Stimulated activated naive CD8-positive, alpha-beta T cell treated with anti-CD3 and anti-CD28 coated beads, Interleukin-15, Interleukin-2, amounts not matched to agents 100 ng/mL and 50 ng/mL, for 24 hours (primary cell): ENCODE measurements at regions not wholly inside any gene's neighbourhood (a gene's known extent, or its start where the extent isn't known, plus 50 kb on each side); places are given as distances from the start of the nearest gene placed in this dataset.
"Not testable (repeated sequence)": the region's sequence is repeated elsewhere in the genome, so short reads cannot be mapped to it uniquely, and the experiment has no call there.

Source experiments
- H3K27ac Mint-ChIP-seq: one replicate; pipeline ENCODE4 v1.8.0; 2021; ENCODE audit warnings: mild to moderate bottlenecking, mixed read lengths
- H3K27me3 Mint-ChIP-seq: one replicate; pipeline ENCODE4 v1.8.0; 2021; ENCODE audit warnings: mixed read lengths
- H3K36me3 Mint-ChIP-seq: one replicate; pipeline ENCODE4 v1.8.0; 2021; ENCODE audit warnings: low read depth, mixed read lengths
- H3K4me1 Mint-ChIP-seq: one replicate; pipeline ENCODE4 v1.8.0; 2021; ENCODE audit warnings: low read depth, mixed read lengths
- H3K4me3 Mint-ChIP-seq: one replicate; pipeline ENCODE4 v1.8.0; 2021; ENCODE audit warnings: mild to moderate bottlenecking, mixed read lengths
- H3K9me3 Mint-ChIP-seq: one replicate; pipeline ENCODE4 v1.8.0; 2021; ENCODE audit warnings: mixed read lengths

DNA sequence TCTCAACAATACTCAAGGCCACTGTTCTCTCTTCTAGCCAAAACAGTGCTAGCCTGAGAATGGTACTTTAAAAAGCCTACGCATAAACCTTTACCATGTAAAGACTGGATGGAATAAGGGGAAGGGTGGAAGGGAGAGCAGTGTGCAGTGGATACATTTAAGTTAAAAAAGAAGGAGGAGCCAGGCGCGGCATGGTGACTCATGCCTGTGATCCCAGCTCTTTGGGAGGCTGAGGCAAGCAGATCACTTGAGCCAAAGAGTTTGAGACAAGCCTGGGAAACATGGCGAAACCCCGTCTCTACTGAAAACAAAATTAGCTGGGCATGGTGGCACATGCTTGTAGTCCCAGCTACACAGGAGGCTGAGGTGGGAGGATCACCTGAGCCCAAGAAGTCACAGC lies 127.7 kb upstream of the KIF2A start:
- Mint-ChIP-seq H3K4me3 (no peak overlapping the region), H3K27ac (no peak overlapping the region), H3K9me3 (no peaks in the 10 kb centered on the region), H3K27me3 (peaks cover 41% of the 10 kb centered on the region), H3K36me3 (no peaks in the 10 kb centered on the region), H3K4me1 (no peaks in the 10 kb centered on the region)

DNA sequence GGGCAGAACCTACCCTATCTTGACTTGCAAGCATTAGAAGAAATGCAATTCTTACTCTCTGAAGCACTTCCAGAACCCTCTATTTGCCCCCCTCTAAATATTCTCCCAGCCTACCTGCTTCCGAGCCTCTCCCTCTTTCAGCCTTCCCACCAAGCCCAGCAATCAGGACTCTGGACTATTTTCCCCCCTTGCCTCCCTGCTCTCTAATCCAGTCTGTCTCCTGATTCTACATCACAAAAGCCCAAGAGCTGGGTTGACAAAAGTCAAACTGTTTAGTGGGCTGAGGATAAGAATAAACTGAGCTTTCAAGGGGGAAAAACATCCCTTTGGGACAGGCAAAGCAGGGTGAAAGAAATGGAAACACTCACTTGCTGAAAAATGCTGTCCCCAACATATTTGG lies 123.2 kb upstream of the KIF2A start:
- Mint-ChIP-seq H3K4me1 (no peaks in the 10 kb centered on the region), H3K27ac (no peak overlapping the region), H3K9me3 (no peaks in the 10 kb centered on the region), H3K36me3 (no peaks in the 10 kb centered on the region), H3K4me3 (no peak overlapping the region), H3K27me3 (peaks cover 32% of the 10 kb centered on the region)

DNA sequence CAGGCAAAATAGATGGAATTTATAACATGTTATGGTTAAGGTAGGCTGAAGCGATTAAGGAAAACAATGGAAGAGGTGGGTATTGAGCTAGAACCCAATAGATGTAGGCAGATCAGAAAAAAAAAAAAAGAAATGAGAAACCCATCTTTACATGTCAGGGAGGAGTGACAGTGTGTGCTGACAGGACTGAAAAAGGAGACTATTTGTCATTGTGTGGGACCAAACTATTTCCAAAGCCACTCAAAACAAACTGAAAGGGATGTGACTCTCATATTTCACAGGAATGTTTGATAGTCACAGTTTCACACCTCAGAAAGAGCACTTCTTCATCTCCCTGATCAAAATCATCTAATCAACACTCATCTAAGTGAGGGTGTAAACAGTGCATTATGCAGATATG lies 122.3 kb upstream of the KIF2A start:
- Mint-ChIP-seq H3K9me3 (no peaks in the 10 kb centered on the region), H3K36me3 (no peaks in the 10 kb centered on the region), H3K27me3 (peaks cover 22% of the 10 kb centered on the region), H3K4me1 (no peaks in the 10 kb centered on the region), H3K4me3 (no peak overlapping the region), H3K27ac (no peak overlapping the region)

DNA sequence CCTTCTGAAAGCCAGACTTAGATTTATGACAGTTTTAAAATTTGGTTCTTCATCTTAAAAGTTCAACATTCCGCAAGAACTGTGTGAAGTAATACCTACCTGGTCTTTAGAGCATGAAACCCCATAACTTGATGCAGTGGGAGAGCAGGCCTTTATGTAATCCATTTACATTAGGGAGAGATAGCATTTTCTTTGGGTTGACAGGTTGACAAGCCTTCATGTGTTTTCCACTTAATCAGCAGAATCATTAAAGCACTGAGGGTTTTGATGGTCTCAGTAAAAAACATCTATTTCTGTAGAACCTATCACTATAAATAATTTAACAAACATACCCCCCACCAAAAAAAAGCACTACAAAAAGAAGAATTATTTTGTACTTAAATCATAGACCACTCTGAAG lies 121.6 kb upstream of the KIF2A start:
- Mint-ChIP-seq H3K27ac (no peak overlapping the region), H3K36me3 (no peaks in the 10 kb centered on the region), H3K27me3 (peaks cover 19% of the 10 kb centered on the region), H3K4me3 (no peak overlapping the region), H3K9me3 (no peaks in the 10 kb centered on the region), H3K4me1 (no peaks in the 10 kb centered on the region)

DNA sequence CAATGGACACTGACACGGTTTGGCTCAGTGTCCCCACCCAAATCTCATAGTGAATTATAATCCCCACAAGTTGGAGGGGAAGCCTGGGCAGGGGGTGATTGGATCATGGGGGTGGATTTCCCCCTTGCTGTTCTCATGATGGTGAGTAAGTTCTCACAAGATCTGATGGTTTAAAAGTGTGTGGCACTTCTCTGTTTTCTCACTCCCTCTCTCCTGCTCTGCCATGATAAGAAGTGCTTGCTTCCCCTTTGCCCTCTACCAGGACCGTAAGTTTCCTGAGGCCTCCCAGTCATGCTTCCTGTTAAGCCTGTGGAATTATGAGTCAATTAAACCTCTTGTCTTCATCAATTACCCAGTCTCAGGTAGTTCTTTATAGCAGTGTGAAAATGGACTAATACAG lies 115.8 kb upstream of the KIF2A start:
- no peak overlapping the region for H3K4me3 Mint-ChIP-seq
- H3K27ac Mint-ChIP-seq: no peak overlapping the region
- H3K36me3 Mint-ChIP-seq: no peaks in the 10 kb centered on the region
- H3K4me1 Mint-ChIP-seq: no peaks in the 10 kb centered on the region
- H3K9me3 Mint-ChIP-seq: peaks cover 10% of the 10 kb centered on the region
- peaks cover 4% of the 10 kb centered on the region for H3K27me3 Mint-ChIP-seq

DNA sequence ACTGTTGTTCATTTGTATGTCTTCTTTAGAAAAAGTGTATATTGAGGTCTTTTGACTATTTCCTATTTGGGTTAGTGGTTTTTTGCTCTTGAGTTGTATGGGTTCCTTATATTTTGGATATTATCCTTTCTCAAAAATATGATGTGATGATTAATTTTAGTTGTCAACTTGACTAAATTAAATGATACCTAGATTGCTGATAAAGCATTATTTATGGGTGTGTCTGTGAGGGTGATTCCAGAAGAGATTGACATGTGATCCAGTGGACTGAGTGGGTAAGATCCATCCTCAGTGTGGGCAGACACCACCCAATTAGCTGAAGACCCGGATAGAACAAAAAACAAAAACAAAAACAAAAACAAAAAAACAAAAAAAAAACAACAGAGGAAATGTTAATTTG lies 115.1 kb upstream of the KIF2A start:
- Mint-ChIP-seq H3K27ac (no peak overlapping the region), H3K4me3 (no peak overlapping the region), H3K36me3 (no peaks in the 10 kb centered on the region), H3K27me3 (peaks cover 4% of the 10 kb centered on the region), H3K4me1 (no peaks in the 10 kb centered on the region), H3K9me3 (peaks cover 10% of the 10 kb centered on the region)

DNA sequence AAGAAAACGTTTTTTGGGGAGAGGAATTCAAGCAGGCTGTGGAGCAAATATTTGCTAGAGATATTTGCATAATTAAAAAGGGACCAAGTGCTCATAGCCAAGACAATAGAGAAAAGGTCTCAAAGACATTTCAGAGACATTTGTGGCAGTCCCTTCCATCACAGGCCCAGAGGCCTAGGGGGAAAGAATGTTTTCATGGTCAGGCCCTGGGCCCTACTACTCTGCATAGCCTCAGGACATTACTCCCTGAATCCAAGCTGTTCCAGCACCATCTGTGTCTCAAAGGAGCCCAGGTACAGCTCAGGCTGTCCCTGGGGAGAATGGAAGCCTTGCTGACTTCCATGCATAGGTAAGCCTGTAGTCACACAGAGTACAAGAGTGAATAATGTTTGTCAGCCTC lies 113.0 kb upstream of the KIF2A start:
- no peaks in the 10 kb centered on the region for H3K36me3 Mint-ChIP-seq
- H3K27ac Mint-ChIP-seq: no peak overlapping the region
- H3K9me3 Mint-ChIP-seq: peaks cover 10% of the 10 kb centered on the region
- no peaks in the 10 kb centered on the region for H3K4me1 Mint-ChIP-seq
- no peak overlapping the region for H3K4me3 Mint-ChIP-seq
- H3K27me3 Mint-ChIP-seq: peaks cover 3% of the 10 kb centered on the region

DNA sequence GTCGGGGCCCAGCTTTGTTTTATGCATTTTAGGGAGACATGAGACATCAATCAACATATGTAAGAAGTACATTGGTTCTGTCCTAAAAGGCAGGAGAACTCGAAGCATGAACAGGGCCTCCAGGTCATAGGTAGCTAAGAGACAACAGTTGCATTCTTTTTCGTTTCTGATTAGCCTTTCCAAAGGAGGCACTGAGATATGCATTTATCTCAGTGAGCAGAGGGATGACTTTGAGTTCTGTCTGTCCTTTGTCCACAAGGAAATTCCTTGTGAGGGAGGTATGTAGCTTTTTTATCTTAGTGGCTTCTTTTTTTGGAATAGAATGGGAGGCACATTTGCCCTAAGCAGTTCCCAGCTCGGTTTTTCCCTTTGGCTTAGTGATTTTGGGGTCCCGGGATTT lies 109.5 kb upstream of the KIF2A start:
- not testable (repeated sequence) for H3K9me3 Mint-ChIP-seq, H3K4me1 Mint-ChIP-seq, H3K4me3 Mint-ChIP-seq, H3K27ac Mint-ChIP-seq, H3K36me3 Mint-ChIP-seq, H3K27me3 Mint-ChIP-seq

DNA sequence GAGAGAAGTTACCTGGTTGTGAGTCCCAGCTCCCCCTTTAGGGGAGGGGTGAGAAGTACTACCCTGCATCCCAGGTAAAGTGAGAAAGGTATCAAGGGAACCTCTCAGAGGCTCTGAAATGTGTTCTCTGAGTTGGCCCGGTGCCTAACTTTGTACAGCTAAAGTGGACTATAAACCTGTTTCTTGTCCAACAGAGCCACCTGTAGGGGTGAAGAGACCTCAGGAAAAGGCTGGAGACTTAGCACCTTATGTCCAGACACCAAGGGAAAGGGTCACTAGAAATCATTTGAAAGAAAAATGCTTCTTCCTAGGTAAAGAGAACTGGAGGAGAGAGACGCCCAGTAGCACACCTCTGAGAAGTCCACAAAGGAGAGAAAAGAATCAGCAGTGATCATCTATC lies 108.3 kb upstream of the KIF2A start:
- H3K9me3 Mint-ChIP-seq: peaks cover 4% of the 10 kb centered on the region
- H3K4me1 Mint-ChIP-seq: no peaks in the 10 kb centered on the region
- H3K27me3 Mint-ChIP-seq: peaks cover 10% of the 10 kb centered on the region
- H3K4me3 Mint-ChIP-seq: no peak overlapping the region
- H3K27ac Mint-ChIP-seq: no peak overlapping the region
- no peaks in the 10 kb centered on the region for H3K36me3 Mint-ChIP-seq

DNA sequence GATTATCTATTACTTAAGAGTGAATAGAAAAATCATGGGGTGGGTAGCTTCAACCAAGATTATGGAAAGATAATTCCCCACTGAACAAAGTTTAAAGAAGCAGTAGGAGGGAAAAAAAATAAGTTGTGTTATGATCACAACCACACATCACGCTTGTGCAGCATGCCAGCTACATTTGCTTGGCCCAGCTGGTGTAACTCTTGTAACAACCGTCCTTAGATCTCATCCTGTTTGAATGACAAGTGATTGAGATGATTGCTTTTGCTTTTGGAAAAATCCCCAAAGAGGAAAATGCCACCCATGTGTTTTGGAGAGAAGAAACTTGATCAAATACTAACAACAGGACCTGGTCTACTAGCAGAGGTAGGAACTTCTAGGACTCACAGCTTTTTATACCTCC lies 107.6 kb upstream of the KIF2A start:
- Mint-ChIP-seq H3K9me3 (peaks cover 3% of the 10 kb centered on the region), H3K27me3 (peaks cover 10% of the 10 kb centered on the region), H3K4me1 (no peaks in the 10 kb centered on the region), H3K27ac (no peak overlapping the region), H3K36me3 (no peaks in the 10 kb centered on the region), H3K4me3 (no peak overlapping the region)

DNA sequence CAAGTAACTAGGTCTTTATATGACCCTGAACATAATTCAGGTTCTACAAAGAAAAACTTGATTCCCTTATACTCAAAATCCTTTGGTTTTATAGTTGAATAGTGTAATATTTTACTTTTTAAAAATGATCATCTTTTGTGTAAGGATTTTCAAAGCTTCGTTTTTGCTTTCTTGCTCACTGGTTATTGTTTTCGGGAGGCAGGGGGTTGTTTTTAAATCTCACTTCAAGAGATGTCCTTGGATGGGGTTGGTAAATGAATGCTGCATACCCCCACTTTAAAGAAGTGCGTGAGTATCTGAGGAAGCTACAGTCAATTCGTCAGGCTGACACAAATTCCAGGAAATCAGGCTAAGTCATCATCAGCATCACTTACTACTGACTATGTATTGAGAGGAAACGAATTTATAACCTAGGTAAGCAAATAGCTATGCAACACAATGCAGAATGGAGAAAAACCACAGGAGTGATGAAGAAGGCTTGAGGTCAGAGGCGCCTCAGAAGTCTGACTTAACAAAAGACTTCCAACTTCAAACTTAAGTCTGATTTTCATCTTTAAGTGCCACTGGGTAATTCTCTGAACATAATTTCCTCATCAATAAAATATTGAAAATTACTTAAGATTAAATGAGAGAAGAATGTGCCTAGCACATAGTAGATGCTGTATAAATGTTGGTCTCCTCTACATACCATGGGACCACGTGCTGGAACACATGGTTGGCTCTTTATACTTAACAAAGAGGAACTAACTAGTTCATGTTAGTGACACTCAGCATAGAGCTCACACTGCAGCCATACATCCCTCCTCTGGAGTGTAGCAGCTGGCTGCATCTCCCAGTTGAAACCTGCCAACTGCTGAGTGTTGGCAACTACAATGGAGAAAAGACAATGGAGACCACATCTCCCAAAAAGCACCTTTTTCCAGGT lies 106.0 kb upstream of the KIF2A start:
- Mint-ChIP-seq H3K4me3 (no peak overlapping the region), H3K4me1 (no peaks in the 10 kb centered on the region), H3K27ac (no peak overlapping the region), H3K9me3 (no peaks in the 10 kb centered on the region), H3K36me3 (no peaks in the 10 kb centered on the region), H3K27me3 (peaks cover 12% of the 10 kb centered on the region)

DNA sequence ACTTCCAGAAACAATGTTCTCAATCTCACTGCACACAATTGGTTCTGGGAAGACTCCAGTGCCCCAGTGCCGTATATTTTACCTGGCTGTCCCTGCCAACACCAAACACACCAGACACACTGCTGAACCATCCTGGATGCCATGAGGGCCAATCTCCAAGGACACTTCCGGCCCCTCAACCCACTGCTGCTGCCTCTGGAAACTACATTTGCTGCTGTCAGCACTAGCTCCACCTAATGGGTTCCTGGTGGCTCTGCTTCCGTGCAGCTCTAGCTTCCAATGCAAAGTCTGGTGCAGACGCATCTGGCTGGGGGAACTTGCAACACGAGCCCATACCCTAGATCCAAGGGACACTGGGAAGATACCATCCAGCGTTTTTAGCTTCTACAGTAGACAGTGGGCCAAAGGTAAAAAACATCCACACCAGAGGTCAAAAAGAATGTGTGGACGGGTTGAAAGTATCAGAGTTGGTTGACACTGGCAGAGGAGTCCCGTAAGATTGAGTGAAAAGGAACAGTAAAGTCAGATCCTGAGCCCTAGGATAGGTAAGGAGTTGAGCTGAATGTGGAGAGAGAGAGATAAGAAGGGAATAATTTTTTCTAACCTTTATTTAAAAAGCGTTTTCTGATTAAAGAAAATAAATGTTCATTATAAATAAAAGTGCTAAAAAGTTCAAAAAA lies 99.7 kb upstream of the KIF2A start:
- no peaks in the 10 kb centered on the region for H3K4me1 Mint-ChIP-seq
- H3K9me3 Mint-ChIP-seq: no peaks in the 10 kb centered on the region
- H3K4me3 Mint-ChIP-seq: no peak overlapping the region

DNA sequence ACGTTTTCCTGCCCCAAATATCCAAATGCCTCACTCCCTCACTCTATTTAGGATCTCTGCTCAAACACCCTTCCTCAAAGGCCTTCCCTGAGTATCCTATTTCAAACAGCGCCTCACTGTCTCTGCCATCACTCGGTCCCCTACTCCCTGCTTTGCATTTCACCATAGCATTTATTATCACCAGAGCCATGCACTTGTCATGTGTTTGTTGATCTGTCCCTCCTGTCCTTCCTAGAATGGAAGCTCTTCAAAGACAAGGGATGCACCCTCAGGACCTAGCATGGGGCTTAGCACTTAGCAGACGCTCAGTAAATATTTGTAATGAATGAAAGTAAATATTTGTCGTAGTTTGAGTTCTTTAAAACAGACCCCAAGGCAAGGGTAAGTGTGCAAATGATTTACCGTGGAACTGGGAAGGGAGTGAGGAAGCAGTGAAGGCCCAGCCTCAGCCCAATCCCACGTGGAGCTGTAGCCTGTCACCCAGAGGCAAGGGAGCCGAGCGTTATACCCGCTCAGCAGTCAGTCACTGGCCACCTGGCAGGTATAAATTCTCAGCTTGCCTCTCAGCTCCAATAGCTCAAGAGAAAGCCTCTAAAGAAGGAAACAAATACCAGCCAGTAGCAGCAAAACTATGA lies 97.7 kb upstream of the KIF2A start:
- H3K4me3 Mint-ChIP-seq: no peak overlapping the region
- H3K36me3 Mint-ChIP-seq: no peaks in the 10 kb centered on the region
- H3K27me3 Mint-ChIP-seq: peaks cover 26% of the 10 kb centered on the region
- no peaks in the 10 kb centered on the region for H3K9me3 Mint-ChIP-seq
- no peak overlapping the region for H3K27ac Mint-ChIP-seq
- no peaks in the 10 kb centered on the region for H3K4me1 Mint-ChIP-seq

More for the DNA sequence above, 99.7 kb upstream of the KIF2A start:
- peaks cover 21% of the 10 kb centered on the region for H3K27me3 Mint-ChIP-seq
- no peak overlapping the region for H3K27ac Mint-ChIP-seq
- no peaks in the 10 kb centered on the region for H3K36me3 Mint-ChIP-seq

DNA sequence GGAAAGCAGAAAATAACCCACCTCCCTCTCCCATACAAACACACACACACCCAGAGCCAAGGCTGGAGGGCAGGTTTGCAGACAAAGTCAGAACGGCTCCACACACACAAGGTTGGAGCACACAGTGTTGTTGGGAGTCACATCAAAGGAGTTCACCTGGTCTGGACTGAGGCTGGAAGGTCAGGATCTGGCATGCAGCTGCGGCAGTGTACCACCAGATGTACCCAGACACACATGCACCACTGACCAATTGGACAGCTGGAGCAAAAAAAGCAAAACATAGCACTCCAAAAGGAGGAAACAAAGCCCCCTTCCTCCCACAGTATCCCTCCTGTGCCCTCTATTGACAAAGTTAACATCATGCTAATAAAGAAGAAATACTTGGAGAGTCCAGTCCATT lies 94.6 kb upstream of the KIF2A start:
- H3K27ac Mint-ChIP-seq: no peak overlapping the region
- peaks cover 16% of the 10 kb centered on the region for H3K27me3 Mint-ChIP-seq
- no peaks in the 10 kb centered on the region for H3K9me3 Mint-ChIP-seq
- no peaks in the 10 kb centered on the region for H3K36me3 Mint-ChIP-seq
- no peaks in the 10 kb centered on the region for H3K4me1 Mint-ChIP-seq
- no peak overlapping the region for H3K4me3 Mint-ChIP-seq

DNA sequence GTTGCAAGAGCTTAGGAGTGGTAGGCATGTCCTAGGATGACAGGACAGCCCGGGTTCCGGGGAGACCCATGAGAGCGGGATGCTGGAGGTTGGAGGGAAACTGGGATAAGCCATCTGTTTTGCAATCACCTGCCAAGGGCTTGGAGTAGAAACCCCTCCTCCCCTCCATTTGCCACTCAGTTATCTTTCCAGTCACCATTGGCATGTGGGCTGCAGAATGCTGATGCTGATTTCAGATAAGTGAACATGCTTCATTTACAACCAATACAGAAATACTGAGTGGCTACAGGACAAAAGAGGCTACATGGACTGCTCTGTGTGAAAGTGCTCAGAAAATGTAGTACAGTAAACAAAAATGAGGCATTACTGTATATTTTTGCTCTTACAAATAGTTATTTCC lies 93.4 kb upstream of the KIF2A start:
- Mint-ChIP-seq H3K27me3 (peaks cover 13% of the 10 kb centered on the region), H3K4me3 (no peak overlapping the region), H3K9me3 (no peaks in the 10 kb centered on the region), H3K4me1 (no peaks in the 10 kb centered on the region), H3K36me3 (no peaks in the 10 kb centered on the region), H3K27ac (no peak overlapping the region)
